ENCODE measurements at regions not wholly inside any gene's neighbourhood (a gene's known extent, or its start where the extent isn't known, plus 50 kb on each side); places are given as distances from the start of the nearest gene placed in this dataset.

- Mint-ChIP-seq H3K4me3 (no peak overlapping the region), H3K36me3 (peaks cover 22% of the 10 kb centered on the region), H3K9me3 (peaks cover under 1% of the 10 kb centered on the region), H3K27ac (no peak overlapping the region), H3K4me1 (no peaks in the 10 kb centered on the region), H3K27me3 (no peaks in the 10 kb centered on the region)
- ATAC-seq = no peak
Measured at GRCh38 chr14:85978582-85979250, 448.8 kb downstream of the FLRT2 start.

- no peak for ATAC-seq
- peaks cover 17% of the 10 kb centered on the region for H3K9me3 Mint-ChIP-seq
- no peak overlapping the region for H3K27ac Mint-ChIP-seq
- no peak overlapping the region for H3K4me3 Mint-ChIP-seq
- peaks cover 12% of the 10 kb centered on the region for H3K4me1 Mint-ChIP-seq
- H3K27me3 Mint-ChIP-seq = no peaks in the 10 kb centered on the region
- H3K36me3 Mint-ChIP-seq = peaks cover 43% of the 10 kb centered on the region
Measured at GRCh38 chr14:85974602-85975001, 444.7 kb downstream of the FLRT2 start.

- ATAC-seq = no peak
- H3K27me3 Mint-ChIP-seq = no peaks in the 10 kb centered on the region
- no peaks in the 10 kb centered on the region for H3K36me3 Mint-ChIP-seq
- no peaks in the 10 kb centered on the region for H3K9me3 Mint-ChIP-seq
- no peak overlapping the region for H3K27ac Mint-ChIP-seq
- H3K4me1 Mint-ChIP-seq = peaks cover 18% of the 10 kb centered on the region
- H3K4me3 Mint-ChIP-seq = no peak overlapping the region
Measured at GRCh38 chr14:85963486-85963885, 433.5 kb downstream of the FLRT2 start.

- Mint-ChIP-seq H3K27ac (no peak overlapping the region), H3K9me3 (no peaks in the 10 kb centered on the region)
Measured at GRCh38 chr14:85960756-85961155, 430.8 kb downstream of the FLRT2 start.

DNA sequence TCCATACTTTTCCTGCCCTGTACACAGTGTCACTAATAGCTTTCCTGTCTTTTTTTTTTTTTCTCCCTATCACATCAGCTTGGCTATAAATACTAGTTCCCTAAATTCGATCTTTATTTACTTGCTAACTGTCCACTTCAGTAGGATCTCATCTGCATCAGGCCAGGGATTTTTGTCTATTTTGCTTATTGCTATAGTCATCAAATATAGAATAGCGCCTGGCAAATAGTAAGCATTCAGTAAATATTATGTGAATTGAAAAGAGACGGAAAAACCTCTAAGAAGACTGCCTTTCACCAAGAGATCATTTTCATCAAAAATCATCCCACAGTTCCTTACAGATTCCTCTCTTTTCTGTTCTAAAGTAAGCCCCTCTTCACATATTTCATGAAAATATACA is 429.1 kb downstream of the FLRT2 start:
- Mint-ChIP-seq H3K4me1 (peaks cover 22% of the 10 kb centered on the region), H3K9me3 (no peaks in the 10 kb centered on the region), H3K36me3 (no peaks in the 10 kb centered on the region), H3K27ac (no peak overlapping the region), H3K27me3 (no peaks in the 10 kb centered on the region), H3K4me3 (no peak overlapping the region)
- ATAC-seq = no peak

More at GRCh38 chr14:85960756-85961155, 430.8 kb downstream of the FLRT2 start:
- H3K4me3 Mint-ChIP-seq = no peak overlapping the region
- no peaks in the 10 kb centered on the region for H3K36me3 Mint-ChIP-seq
- H3K27me3 Mint-ChIP-seq = no peaks in the 10 kb centered on the region
- ATAC-seq = peak; percentile 48
- H3K4me1 Mint-ChIP-seq = peaks cover 18% of the 10 kb centered on the region

- no peak overlapping the region for H3K27ac Mint-ChIP-seq
- H3K9me3 Mint-ChIP-seq = no peaks in the 10 kb centered on the region
- ATAC-seq = no peak
- no peaks in the 10 kb centered on the region for H3K36me3 Mint-ChIP-seq
- peaks cover 24% of the 10 kb centered on the region for H3K4me1 Mint-ChIP-seq
- H3K27me3 Mint-ChIP-seq = no peaks in the 10 kb centered on the region
- no peak overlapping the region for H3K4me3 Mint-ChIP-seq
Measured at GRCh38 chr14:85958069-85958468, 428.1 kb downstream of the FLRT2 start.

- H3K27ac Mint-ChIP-seq = no peak overlapping the region
- H3K36me3 Mint-ChIP-seq = peaks cover 6% of the 10 kb centered on the region
- H3K4me3 Mint-ChIP-seq = no peak overlapping the region
- H3K9me3 Mint-ChIP-seq = no peaks in the 10 kb centered on the region
- H3K4me1 Mint-ChIP-seq = peaks cover 6% of the 10 kb centered on the region
- ATAC-seq = no peak
- H3K27me3 Mint-ChIP-seq = no peaks in the 10 kb centered on the region
Measured at GRCh38 chr14:85953265-85953664, 423.3 kb downstream of the FLRT2 start.

- H3K4me3 Mint-ChIP-seq = no peak overlapping the region
- H3K27me3 Mint-ChIP-seq = no peaks in the 10 kb centered on the region
- H3K27ac Mint-ChIP-seq = no peak overlapping the region
- peaks cover 25% of the 10 kb centered on the region for H3K36me3 Mint-ChIP-seq
- peaks cover 6% of the 10 kb centered on the region for H3K4me1 Mint-ChIP-seq
- peaks cover 3% of the 10 kb centered on the region for H3K9me3 Mint-ChIP-seq
- ATAC-seq = no peak
Measured at GRCh38 chr14:85948153-85948552, 418.2 kb downstream of the FLRT2 start.

DNA sequence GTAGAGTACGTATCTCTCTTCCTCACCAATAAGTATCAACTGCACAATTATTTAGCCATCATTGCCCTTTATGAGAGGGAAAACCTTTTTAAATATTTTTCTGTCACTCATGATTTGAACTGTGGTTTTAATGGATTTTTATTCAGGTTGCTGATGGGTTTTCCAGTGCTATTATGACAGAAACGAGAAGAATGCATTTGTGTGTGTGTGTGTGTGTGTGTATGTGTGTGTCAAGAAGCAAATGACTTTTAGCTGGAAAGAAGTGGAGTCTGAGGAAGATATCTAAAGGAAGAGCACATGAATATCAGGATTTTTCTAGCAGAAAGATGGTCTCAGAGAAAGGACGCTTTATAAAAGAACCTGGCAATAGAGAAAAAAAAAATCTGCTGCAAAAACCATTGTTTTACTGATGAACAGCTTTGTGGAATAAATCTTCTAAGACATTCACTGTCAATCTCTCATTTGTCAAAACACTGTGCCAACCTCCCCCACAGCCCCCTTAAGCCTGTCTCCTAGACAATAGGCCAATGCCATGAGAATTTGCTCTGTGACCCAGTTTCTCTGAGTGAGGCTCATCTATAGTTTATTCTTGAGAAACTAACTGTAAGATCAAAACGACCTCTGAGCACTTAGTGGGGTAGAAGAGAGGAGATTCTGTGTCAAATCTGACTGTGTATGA is 417.7 kb downstream of the FLRT2 start:
- Mint-ChIP-seq H3K9me3 (peaks cover 3% of the 10 kb centered on the region), H3K4me1 (peaks cover 6% of the 10 kb centered on the region), H3K36me3 (peaks cover 25% of the 10 kb centered on the region), H3K4me3 (no peak overlapping the region), H3K27ac (no peak overlapping the region), H3K27me3 (no peaks in the 10 kb centered on the region)
- ATAC-seq = no peak

GRCh38 chr14:85943192-85943591 is 413.2 kb downstream of the FLRT2 start:
- H3K36me3 Mint-ChIP-seq = peaks cover 40% of the 10 kb centered on the region
- ATAC-seq = no peak
- no peak overlapping the region for H3K4me3 Mint-ChIP-seq
- H3K27me3 Mint-ChIP-seq = no peaks in the 10 kb centered on the region
- peaks cover 21% of the 10 kb centered on the region for H3K4me1 Mint-ChIP-seq
- no peak overlapping the region for H3K27ac Mint-ChIP-seq
- peaks cover 8% of the 10 kb centered on the region for H3K9me3 Mint-ChIP-seq

DNA sequence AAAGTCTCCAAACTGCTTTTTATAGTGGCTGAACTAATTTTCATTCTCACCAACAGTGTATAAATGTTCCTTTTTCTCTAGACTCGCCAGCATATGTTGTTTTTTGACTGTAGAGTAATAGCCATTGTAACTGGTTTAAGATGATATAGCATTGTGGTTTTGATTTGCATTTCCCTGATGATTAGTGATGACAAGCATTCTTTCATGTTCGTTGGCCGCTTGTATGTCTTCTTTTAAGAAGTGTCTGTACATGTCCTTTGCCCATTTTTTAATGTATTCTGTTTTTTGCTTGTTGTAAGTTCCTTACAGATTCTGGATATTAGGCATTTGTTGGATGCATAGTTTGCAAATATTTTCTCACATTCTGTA is 404.9 kb downstream of the FLRT2 start:
- peaks cover 17% of the 10 kb centered on the region for H3K36me3 Mint-ChIP-seq
- H3K27me3 Mint-ChIP-seq = no peaks in the 10 kb centered on the region

DNA sequence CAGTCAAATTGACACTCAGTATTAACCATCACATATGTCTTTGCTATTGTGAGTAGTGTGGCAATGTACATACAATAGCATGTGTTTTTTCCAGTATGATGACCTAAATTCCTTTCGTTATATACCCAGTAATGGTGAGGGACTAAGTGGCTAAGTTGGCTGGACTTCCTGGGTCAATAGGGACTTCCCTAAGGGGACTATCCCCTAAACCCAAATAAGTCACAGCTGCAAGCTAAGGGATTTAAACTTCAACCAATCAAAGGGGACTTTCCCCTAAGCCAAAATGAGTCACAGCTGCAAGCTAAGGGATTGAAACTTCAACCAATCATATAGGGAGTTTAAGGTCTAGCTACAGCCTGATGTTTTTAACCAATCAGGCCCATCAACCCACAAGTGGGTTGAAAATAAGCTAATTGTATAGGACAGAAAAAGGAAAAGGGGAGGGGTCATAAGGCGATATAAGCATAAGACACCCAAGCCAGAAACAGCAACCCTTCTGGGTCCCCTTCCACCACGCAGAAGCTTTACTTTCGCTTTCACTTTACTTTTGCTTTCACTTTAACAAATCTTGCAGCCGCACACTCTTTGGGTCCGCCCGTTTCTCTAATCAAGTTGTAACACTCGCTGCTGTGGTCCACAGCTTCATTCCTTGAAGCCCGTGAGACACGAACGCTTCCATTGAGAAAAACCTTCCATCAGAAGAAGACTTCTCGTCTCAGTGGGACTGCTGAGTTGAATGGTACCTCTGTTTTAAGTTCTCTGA is 404.4 kb downstream of the FLRT2 start:
- peaks cover 24% of the 10 kb centered on the region for H3K4me1 Mint-ChIP-seq
- H3K4me3 Mint-ChIP-seq = peak overlapping the region; percentile 93
- peaks cover 7% of the 10 kb centered on the region for H3K9me3 Mint-ChIP-seq
- peak overlapping the region; percentile 95 for H3K27ac Mint-ChIP-seq
- ATAC-seq = peak; percentile 90
- no peaks in the 10 kb centered on the region for H3K27me3 Mint-ChIP-seq
- H3K36me3 Mint-ChIP-seq = peaks cover 17% of the 10 kb centered on the region

More for the DNA sequence above, 404.9 kb downstream of the FLRT2 start:
- peak; percentile 63 for ATAC-seq
- peak overlapping the region; percentile 93 for H3K4me3 Mint-ChIP-seq
- peaks cover 7% of the 10 kb centered on the region for H3K9me3 Mint-ChIP-seq
- H3K27ac Mint-ChIP-seq = peak overlapping the region; percentile 95
- peaks cover 24% of the 10 kb centered on the region for H3K4me1 Mint-ChIP-seq

DNA sequence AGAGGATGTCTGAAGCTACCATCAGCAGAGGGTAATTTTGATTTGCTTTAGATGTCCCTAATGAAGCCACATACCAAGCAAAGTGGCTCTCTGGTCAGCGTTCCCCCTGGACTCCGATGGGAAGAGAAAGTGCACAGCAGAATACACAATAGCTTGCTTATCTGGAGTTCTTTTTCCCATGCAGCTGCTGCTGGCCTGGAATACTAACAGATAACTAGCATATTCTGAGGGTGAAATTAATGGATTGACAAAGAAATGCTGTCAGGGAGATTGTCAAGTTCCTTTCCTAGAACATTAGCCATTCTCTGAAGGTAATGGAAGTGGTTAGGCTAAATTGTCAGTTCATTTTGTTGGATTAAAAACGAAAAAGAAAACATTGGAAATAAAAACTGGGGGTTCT is 391.3 kb downstream of the FLRT2 start:
- Mint-ChIP-seq H3K4me1 (no peaks in the 10 kb centered on the region), H3K27ac (no peak overlapping the region), H3K9me3 (no peaks in the 10 kb centered on the region), H3K36me3 (no peaks in the 10 kb centered on the region), H3K4me3 (no peak overlapping the region), H3K27me3 (peaks cover 3% of the 10 kb centered on the region)
- no peak for ATAC-seq

DNA sequence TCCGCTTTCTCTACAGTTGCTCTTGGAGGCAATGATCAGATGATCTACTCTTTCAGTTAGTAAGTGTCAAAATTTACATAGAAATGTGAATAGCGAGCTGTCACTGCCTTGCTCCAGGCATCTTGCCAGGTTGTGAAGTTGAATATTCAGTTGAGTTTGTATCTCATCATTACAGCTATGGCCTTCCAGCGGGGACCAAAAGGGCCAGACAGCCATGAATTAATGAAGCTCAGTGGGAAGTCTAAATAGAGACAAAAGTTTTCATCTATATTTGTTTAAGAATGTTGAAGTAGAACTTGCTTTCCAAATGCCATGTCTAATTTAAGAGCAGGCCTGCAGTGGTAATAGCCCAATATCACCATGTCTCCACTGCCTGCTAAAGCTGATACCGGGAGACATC is 387.8 kb downstream of the FLRT2 start:
- peaks cover 12% of the 10 kb centered on the region for H3K27me3 Mint-ChIP-seq
- H3K4me1 Mint-ChIP-seq = no peaks in the 10 kb centered on the region
- H3K4me3 Mint-ChIP-seq = no peak overlapping the region
- H3K9me3 Mint-ChIP-seq = no peaks in the 10 kb centered on the region
- no peak overlapping the region for H3K27ac Mint-ChIP-seq
- H3K36me3 Mint-ChIP-seq = no peaks in the 10 kb centered on the region
- ATAC-seq = no peak

DNA sequence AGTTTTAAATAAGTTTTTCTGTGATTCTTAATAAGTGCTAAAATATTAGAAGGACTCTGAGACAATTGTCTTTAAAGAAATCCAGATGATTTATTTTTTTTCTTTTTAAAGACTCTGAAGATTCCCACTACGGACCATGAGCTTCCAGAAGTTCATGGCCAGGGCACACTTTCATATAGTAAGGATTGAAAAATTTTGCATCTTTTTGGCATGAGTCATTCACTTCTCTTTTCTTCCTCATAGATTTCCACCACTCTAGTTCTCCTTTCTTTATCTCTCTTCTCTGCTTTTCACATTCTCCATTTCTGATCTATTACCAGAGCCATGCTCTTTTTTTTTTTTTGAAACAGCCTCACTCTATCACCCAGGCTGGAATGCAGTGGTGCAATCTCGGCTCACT is 385.8 kb downstream of the FLRT2 start:
- H3K9me3 Mint-ChIP-seq = no peaks in the 10 kb centered on the region
- no peak overlapping the region for H3K4me3 Mint-ChIP-seq
- no peaks in the 10 kb centered on the region for H3K36me3 Mint-ChIP-seq
- ATAC-seq = no peak
- H3K27me3 Mint-ChIP-seq = peaks cover 12% of the 10 kb centered on the region
- no peaks in the 10 kb centered on the region for H3K4me1 Mint-ChIP-seq
- no peak overlapping the region for H3K27ac Mint-ChIP-seq

Measured in stimulated activated memory B cell treated with anti-CD40 and anti-IgM and Interleukin-4, amounts not matched to agents 10 μg/mL and 1 μg/mL and 100 μg/mL, for 72 hours (primary cell).